ENCODE measurements at regions not wholly inside any gene's neighbourhood (a gene's known extent, or its start where the extent isn't known, plus 50 kb on each side); places are given as distances from the start of the nearest gene placed in this dataset.
"Not testable (repeated sequence)": the region's sequence is repeated elsewhere in the genome, so short reads cannot be mapped to it uniquely, and the experiment has no call there.

DNA sequence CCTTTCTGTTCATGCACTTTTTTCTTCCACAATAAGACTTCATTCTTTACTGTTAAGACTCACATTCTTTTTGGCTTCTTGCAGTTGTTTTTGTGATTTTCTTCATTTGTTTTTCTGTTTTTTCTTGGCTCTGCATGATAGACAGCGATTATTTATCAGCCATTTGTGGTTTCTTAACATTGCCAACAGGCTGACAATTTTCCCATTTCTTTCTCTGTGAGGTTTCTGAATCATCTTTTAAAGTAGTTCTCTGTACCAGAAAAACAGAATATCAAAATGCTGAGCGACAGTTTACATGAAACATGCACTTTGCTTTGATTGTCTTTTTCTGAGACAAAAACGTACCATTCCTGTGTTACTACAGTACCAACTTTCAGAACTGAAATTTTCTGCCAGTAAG, 334.2 kb upstream of the MAGI2 start:
- ChIA-PET POLR2A (no interaction called here), CTCF (no interaction called here)

DNA sequence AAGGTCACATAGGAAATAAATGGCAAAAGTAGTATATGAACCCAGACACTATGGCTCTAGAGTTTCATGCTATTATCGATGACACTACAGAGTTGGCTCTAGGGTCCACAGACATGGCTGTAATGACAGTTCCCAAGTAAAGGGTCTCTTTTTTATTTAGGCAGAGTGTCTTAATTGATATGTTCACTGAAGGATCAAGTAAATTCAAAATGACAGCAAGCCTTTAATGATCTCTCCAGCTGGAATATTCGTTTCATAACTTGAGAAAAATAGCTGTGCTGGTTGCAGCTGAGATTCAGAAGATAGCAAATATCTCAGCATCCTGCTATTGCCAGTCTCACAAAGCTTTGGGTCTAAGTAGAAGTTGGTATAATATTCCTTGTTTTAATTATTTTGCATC, 333.6 kb upstream of the MAGI2 start:
- ChIA-PET POLR2A (no interaction called here), CTCF (no interaction called here)

DNA sequence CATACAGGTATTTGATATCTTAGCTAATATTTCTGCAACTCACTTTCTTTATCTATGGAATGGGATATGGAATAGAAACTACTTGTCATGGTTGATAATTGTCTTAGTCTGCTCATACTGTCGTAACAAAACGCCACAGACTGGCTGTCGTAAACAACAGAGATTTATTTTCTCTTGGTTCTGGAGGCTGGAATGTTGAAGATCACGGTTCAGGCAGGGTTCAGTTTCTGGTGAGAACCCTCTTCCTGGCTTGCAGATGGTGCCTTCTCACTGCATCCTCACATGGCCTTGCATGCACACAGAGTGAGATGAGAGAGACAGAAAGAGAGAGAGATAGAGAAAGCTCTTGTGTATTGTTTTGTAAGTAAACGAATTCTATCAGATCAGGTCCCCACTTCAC, 332.7 kb upstream of the MAGI2 start:
- ChIA-PET POLR2A (no interaction called here), CTCF (no interaction called here)

DNA sequence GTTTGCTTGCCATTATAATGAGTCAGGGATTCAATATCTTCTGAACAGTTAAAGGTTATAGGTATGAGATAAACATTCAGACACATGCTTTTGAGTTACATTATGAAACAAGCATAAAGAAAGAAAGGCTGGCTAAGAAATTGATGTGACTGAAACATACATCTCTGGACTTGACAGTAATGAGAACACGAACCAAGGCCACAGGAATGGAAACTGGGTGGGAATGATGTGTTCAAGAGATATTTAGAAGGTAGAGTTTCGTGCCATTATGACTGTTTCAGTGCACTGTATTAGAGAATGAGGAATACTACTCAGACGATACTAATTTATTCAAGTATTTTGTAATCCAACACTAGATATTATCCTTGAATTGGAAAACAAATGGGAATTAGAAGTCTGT, 332.1 kb upstream of the MAGI2 start:
- CTCF ChIA-PET, result no interaction called here
- POLR2A ChIA-PET, result no interaction called here

DNA sequence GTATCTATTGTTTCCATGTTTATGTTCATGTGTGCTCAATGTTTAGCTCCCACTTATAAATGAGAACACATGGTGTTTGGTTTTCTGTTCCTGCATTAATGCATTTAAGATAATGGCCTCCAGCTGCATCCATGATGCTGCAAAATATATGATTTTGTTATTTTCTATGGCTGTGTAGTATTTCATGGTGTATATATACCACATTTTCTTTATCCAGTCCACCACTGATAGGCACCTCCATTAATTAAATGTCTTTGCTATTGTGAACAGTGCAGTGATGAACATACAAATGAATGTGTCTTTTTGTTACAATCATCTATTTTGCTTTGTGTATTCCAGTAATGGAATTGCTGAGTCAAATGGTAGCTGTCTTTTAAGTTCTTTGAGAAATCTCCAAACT, 329.4 kb upstream of the MAGI2 start:
- ChIA-PET POLR2A (interaction anchor here (0.5 kb wide), 1 partner anchor 941 kb away, joined by 3 read pairs; no protein-coding TSS in a partner anchor), CTCF (no interaction called here)

DNA sequence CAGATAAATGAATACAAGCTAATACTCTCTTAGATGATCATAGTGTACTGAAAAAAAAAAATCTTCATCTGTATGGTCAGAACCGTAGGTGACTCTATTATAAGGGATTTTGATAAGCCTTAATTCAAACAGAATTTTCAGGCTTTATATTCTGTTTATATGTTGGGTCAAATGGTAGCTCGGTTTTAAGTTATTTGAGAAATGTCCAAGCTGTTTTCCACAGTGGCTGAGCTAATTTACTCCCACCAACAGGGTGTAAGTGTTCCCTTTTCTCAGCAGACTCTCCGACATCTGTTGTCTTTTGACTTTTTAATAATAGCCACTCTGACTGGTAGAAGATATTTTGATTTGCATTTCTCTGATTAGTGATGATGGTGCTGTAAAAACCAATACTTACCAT, 328.8 kb upstream of the MAGI2 start:
- ChIA-PET POLR2A (no interaction called here), CTCF (no interaction called here)

DNA sequence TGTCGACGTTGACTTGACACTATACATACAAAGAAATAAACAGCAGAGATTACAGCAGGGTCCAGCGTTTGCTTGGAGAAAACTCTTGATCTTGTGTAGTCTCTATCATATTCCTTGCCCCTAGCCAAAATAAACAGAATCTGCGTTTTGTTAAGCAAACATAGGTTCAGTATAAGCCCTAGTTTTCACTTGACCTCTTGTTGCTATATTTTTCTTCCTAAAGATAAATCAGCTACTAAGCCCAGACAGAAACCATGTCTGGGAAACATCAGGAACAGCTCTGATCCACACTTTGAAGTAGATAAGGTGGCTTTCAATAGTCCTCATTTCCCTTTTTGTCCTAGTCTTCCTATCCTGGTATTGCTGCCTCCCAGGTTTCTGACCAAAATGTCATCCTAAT, 328.2 kb upstream of the MAGI2 start:
- POLR2A ChIA-PET, result no interaction called here
- CTCF ChIA-PET, result no interaction called here

DNA sequence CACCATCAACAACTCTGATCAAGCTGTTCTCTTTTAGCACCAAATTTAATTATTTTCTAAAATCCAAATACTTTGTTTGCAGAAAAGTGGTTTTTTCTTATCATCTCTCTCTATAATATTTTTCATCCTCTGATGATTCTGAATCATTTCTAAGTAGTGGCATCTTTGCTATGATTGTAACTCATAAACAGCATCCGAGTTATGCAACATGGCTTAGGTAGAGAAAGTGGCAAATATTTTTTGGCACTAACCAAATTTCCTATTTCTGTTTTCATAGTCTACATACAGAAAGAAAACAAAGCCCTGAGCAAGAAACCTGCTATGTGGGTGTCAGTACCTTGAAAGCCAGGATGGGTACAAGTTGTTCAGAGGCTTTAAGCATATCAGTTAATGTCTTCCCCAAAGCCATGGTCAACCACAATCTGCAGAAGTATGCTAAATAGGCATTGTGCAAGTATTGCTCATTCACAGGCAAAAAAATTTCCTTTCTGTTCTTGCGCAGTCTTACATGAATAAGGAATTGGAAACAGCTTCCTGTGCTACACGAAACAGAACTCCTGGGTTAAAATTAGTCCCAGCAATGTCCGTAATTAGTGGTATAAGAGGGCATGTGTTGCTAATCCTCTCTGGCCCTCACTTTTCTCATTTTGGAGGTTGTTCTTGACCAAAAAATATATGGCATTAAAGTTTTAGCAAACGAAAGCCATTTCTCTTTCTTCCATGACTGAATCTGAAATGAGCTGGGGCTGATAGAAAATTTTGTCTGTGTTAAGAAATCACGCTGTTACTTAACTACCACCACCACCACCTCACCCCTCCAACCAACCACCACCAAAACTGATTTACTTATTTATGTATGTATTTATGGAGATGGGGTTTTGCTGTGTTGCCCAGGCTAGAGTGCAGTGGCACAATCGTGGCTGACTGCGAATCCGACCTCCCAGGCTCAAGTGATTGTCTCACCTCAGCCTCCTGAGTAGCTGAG, 325.6 kb upstream of the MAGI2 start:
- CTCF ChIA-PET, result no interaction called here
- POLR2A ChIA-PET, result no interaction called here

DNA sequence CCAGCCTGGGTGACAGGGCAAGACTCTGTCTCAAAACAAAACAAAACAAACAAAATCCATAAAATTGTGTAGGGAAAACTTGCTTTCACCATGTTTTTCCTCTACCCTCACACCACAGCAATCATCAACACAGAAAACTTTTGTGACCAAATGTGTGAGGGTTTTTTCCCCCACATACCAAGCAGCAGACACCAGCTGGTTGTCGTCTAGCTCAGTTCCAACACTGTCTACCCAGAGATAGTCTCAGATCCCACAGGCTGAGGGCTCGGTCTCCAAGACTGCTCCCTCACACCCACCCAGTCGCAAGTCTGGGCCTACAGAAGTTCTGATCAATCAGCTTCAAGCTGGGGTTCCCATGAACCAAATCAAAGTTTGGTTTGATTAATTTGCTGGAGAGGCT, 322.4 kb upstream of the MAGI2 start:
- POLR2A ChIA-PET, result no interaction called here

DNA sequence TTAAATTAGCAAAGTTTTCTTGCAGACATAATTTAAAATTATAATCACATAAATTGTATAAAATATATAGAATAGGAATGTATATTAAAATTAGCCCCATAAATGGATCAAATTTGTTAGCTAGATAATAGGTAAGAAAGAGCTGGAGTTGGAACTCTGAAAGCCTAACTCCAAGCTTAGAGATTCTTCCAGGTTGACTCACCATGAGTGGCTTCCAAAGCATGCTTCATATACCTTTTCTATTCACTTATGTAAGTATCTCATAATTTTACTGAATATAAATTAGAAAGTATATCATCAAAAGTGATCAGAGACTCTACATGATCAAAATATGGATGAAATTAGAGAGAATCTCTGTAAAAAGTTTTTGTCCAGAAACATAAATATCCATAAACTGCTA, 320.7 kb upstream of the MAGI2 start:
- POLR2A ChIA-PET, result no interaction called here
- CTCF ChIA-PET, result no interaction called here

More for the DNA sequence above, 322.4 kb upstream of the MAGI2 start:
- CTCF ChIA-PET, result no interaction called here

DNA sequence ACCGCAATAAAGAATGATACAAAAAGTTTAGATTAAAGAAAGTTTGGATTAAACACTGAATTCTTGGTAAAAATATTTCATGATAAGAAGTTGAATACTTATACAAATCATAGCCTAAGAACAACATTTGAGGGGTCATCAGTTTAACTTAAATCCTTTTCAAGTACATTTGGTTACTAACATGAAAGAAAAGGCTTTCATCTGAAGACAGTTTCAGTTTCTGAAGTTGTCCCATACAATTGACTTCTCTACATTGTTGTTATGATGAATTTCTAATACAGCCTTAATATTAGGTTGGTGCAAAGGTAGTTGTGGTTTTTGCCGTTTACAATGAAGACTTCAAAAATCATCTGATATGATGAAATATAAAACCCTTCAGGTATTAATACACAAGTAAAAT, 317.5 kb upstream of the MAGI2 start:
- POLR2A ChIA-PET, result no interaction called here
- CTCF ChIA-PET, result no interaction called here

DNA sequence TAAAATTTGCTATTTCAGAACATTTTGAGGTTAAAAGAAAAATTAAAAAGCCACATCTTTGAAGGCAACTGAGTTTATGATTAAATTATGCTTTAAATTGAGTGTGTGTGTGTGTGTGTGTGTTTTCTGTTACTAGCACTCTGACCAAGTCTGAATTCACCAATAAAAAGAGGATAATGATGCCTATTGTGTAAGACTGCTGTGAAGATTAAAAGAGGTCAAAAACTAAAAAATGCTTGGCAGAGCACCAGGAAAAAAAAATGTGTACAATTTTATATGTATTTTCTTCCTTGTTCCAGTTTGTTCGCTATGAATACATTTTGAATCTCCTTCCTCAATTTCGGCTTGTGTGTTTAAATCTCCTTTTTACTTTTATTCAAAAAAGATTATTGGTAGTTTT, 316.6 kb upstream of the MAGI2 start:
- POLR2A ChIA-PET, result no interaction called here
- CTCF ChIA-PET, result no interaction called here

DNA sequence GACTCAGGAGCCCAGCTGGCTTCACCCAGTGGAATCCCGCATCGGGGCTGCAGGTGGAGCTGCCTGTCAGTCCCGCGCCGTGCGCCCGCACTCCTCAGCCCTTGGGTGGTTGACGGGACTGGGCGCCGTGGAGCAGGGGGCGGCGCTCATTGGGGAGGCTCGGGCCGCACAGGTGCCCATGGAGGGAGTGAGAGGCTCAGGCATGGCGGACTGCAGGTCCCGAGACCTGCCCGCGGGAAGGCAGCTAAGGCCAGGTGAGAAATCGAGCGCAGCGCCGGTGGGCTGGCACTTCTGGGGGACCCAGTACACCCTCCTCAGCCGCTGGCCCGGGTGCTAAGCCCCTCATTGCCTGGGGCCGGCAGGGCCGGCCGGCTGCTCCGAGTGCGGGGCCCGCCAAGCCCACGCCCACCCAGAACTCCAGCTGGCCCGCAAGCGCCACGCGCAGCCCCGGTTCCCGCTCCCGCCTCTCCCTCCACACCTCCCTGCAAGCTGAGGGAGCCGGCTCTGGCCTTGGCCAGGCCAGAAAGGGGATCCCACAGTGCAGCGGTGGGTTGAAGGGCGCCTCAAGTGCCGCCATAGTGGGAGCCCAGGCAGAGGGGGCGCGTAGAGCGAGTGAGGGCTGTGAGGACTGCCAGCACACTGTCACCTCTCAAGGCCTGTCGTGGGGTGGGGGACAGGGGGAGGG, 314.6 kb upstream of the MAGI2 start:
- CTCF ChIA-PET, POLR2A ChIA-PET: not testable (repeated sequence)

DNA sequence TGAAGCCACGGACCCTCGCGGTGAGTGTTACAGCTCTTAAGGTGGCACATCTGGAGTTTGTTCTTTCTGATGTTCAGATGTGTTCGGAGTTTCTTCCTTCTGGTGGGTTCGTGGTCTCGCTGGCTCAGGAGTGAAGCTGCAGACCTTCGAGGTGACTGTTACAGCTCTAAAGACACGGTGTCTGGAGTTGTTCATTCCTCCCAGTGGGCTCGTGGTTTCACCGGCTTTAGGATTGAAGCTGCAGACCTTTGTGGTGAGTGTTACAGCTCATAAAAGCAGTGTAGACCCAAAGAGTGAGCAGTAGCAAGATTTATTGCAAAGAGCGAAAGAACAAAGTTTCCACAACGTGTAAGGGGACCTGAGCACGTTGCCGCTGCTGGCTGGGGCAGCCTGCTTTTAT, 313.7 kb upstream of the MAGI2 start:
- POLR2A ChIA-PET, CTCF ChIA-PET: not testable (repeated sequence)

DNA sequence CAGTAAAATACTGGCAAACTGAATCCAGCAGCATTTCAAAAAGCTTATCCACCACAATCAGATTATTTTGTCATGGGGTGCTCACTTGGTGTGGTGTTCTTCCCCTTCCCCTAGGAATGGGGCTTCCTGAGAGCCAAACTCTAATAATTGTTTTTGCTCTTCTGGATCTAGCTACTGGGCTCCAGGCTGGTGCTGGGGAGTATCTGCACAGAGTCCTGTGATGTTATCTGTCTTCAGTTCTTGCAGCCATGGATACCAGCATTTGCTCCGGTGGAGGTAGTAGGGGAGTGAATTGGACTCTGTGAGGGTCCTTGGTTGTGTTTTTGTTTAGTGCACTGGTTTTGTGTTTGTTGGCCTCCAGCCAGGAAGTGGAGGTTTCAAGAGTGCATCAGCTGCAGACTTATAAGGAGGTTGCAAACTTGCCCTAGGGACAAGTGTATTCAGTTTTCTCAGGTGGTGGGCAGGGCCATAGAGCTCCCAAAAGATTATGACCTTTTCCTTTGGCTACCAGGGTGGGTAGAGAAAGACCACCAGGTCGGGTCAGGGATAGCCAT, 308.5 kb upstream of the MAGI2 start:
- ChIA-PET CTCF (no interaction called here), POLR2A (no interaction called here)

DNA sequence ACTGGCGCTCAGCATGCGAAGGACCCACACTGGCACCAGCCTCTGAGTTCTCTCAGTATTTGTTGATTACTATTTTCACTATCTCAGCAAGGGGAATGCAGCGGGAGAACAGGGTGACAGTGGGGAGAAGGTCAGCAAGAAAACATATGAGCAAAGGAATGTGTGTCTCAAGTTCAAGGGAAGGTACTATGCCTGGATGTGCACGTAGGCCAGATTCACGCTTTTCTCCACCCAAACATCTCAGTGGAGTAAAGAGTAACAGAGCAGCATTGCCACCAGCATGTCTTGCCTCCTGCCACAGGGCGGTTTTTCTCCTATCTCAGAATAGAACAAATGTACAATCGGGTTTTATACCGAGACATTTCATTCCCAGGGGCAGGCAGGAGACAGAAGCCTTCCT, 297.5 kb upstream of the MAGI2 start:
- CTCF ChIA-PET, POLR2A ChIA-PET: not testable (repeated sequence)

DNA sequence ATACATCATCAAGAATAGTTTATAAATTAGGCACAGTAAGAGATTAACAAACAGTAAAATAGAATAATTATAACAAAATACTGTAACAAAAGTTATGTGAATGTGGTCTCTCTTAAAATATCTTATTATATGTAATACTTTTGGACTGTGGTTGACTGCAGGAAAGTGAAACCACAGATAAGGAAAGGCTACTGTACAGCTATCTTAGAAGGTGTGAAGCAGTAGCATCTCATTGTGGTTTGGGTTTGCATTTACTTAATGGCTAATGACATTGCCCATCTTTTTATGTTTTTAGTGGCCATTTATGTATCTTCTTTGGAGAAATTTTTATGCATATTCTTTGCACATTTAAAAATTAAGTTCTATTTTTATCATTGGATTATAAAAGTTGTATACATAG, 296.4 kb upstream of the MAGI2 start:
- POLR2A ChIA-PET, result no interaction called here
- CTCF ChIA-PET, result no interaction called here

DNA sequence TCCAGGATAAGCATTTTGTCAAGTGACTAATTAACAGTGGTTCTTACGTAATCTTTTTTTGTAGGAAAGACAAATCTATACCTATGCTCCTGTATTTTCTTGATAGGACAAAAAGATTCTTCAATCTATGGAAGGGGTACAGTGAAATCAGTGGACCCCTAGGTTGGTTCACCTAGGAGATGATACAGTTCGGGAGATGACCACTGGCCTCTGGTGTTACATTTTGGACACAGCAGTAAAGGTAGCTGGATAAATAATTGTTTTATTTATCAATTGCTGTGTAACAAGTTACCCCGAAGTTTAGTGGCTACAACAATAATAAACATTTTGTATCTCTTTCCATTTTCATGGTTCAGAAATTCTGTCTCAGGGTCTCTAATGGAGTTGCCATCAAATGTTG, 288.2 kb upstream of the MAGI2 start:
- ChIA-PET CTCF (no interaction called here), POLR2A (no interaction called here)

DNA sequence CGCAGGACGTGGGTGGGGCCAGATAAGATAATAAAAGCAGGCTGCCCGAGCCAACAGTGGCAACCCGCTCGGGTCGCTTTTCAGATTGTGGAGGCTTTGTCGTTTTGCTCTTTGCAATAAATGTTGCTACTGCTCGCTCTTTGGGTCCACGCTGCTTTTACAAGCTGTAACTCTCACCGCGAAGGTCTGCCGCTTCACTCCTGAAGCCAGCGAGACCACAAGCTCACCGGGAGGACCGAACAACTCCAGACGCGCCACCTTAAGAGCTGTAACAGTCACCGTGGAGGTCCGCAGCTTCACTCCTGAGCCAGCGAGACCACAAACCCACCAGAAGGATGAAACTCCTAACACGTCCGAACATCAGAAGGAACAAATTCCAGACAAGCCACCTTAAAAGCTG, 286.6 kb upstream of the MAGI2 start:
- ChIA-PET CTCF (no interaction called here), POLR2A (no interaction called here)

DNA sequence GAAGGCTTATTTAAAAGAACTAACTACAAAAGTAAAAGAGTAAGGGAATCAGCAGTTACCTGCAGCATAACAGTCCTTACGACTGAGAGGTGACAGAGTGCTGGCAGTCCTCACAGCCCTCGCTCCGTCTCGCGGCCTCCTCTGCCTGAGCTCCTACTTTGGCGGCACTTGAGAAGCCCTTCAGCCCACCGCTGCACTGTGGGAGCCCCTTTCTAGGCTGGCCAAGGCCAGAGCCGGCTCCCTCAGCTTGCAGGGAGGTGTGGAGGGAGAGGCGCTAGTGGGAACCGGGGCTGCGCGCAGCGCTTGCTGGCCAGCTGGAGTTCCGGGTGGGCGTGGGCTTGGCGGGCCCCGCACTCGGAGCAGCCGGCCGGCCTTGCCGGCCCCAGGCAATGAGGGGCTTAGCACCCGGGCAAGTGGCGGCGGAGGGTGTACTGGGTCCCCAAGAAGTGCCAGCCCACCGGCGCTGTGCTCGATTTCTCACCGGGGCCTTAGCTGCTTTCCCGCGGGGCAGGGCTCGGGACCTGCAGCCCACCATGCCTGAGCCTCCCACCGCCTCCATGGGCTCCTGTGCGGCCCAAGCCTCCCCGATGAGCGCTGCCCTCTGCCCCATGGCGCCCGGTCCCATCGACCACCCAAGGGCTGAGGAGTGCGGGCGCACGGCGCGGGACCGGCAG, 285.7 kb upstream of the MAGI2 start:
- CTCF ChIA-PET, POLR2A ChIA-PET: not testable (repeated sequence)

DNA sequence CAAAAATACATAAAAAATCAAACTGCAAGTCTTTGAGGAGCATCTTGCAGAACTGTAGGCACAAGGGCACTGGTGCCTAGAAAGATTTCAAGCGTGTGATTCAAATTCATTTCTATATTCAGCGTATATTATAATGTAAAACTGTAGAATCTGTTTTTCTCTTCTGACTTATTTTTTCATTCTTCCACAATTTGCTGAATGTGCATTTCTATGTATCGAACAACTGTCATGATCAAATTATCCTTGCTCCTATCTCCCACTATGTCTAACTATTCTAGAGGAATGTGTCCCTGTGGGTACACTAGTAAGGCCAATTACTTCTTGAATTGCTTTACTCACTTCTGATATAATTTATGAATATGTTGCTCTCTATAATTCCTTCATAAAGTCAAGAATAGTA, 283.0 kb upstream of the MAGI2 start:
- ChIA-PET CTCF (no interaction called here), POLR2A (no interaction called here)
